Thoracic aorta (tissue), 2 donors: ENCODE measurements at regions not wholly inside any gene's neighbourhood (a gene's known extent, or its start where the extent isn't known, plus 50 kb on each side); places are given as distances from the start of the nearest gene placed in this dataset.

Experiments
- ATAC-seq: fragments of 150-250 bp; one replicate; pipeline ENCODE4 v1.8.0; 2017; ENCODE audit warnings: low read depth; ENCODE audit not compliant: insufficient number of reproducible peaks, low FRiP score
- DNase-seq: peaks from one replicate; pipeline ENCODE4 v3.0.0-alpha.2; 2020; ENCODE audit warnings: low spot score
- H3K27ac ChIP-seq, 2 donors: fragments of 200-600 bp; sonication (generic); 1 replicate in 1 of 2; 2 replicates in 1 of 2; pipeline ENCODE4 v1.5.1; 2016; ENCODE audit warnings: mild to moderate bottlenecking in 2 of 2, moderate library complexity in 2 of 2
- H3K27me3 ChIP-seq: fragments of 200-600 bp; sonication (generic); replicated peaks from 2 replicates; pipeline ENCODE4 v1.6.0; 2016; ENCODE audit warnings: mild to moderate bottlenecking; ENCODE audit not compliant: insufficient read depth
- H3K36me3 ChIP-seq: fragments of 200-600 bp; sonication (generic); one replicate; pipeline ENCODE4 v1.5.1; 2016
- H3K4me1 ChIP-seq, 2 donors: fragments of 200-600 bp; sonication (generic); 1 replicate in 1 of 2; 2 replicates in 1 of 2; pipeline versions ENCODE4 v1.5.1 to v1.6.0; 2016; ENCODE audit warnings: low read depth in 2 of 2, mild to moderate bottlenecking in 1 of 2; ENCODE audit not compliant: control insufficient read depth in 1 of 2
- H3K4me3 ChIP-seq: fragments of 200-600 bp; sonication (generic); 2 replicates; pipeline ENCODE4 v1.5.1; 2016; ENCODE audit warnings: mild to moderate bottlenecking
- H3K9me3 ChIP-seq: fragments of 200-600 bp; sonication (generic); 2 replicates; pipeline ENCODE4 v1.5.1; 2016
- TF ChIP-seq, protein P1 (sequence below): fragments of 200-600 bp; sonication (generic); IDR thresholded peaks from one replicate; pipeline ENCODE4 v1.5.1; 2019; ENCODE audit warnings: antibody characterized with exemption

DNA sequence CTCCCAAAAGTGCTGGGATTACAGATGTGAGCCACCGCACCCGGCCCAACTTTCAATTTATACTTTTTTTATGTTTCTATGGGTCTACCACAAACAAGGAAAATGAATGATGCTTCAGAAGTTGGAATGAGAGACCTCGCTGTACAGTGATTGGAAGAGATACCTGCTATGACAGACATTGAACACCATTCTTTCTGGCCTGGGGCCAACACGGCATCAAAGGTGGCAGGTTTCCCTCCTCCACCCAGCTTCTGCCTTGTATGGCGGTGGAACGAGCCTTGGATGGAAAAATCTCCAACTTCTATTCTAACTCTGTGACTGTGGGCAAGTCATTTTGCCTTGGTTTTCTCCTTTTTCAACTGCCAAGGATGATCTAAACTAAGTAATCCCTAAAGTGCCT lies 117.8 kb upstream of the FAM174B start:
- DNase-seq (no peak), ATAC-seq (no peak)
- Histone ChIP-seq H3K4me3 (no peak overlapping the region), H3K27ac (no peak overlapping the region), H3K4me1 (no peaks in the 10 kb centered on the region), H3K36me3 (no peaks in the 10 kb centered on the region), H3K9me3 (no peaks in the 10 kb centered on the region), H3K27me3 (no peaks in the 10 kb centered on the region)
- TF ChIP-seq, protein P1, sequence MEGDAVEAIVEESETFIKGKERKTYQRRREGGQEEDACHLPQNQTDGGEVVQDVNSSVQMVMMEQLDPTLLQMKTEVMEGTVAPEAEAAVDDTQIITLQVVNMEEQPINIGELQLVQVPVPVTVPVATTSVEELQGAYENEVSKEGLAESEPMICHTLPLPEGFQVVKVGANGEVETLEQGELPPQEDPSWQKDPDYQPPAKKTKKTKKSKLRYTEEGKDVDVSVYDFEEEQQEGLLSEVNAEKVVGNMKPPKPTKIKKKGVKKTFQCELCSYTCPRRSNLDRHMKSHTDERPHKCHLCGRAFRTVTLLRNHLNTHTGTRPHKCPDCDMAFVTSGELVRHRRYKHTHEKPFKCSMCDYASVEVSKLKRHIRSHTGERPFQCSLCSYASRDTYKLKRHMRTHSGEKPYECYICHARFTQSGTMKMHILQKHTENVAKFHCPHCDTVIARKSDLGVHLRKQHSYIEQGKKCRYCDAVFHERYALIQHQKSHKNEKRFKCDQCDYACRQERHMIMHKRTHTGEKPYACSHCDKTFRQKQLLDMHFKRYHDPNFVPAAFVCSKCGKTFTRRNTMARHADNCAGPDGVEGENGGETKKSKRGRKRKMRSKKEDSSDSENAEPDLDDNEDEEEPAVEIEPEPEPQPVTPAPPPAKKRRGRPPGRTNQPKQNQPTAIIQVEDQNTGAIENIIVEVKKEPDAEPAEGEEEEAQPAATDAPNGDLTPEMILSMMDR, result no peak

DNA sequence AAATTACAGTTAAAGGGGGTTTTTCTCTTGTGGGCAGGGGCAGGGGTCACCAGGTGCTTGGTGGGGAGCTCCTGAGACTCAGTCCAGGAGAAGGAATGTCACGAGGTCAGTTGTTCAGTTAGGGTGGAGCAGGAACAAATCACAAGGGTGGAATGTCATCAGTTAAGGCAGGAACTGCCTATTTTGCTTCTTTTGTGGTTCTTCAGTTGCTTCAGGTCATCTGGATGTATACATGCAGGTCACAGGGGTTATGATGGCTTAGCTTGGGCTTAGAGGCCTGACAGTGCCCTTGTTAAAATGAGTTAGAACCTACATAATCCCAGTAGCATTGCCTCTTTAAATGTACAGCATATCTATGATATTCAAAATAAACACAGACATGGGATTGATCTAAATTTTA lies 120.2 kb upstream of the CHD2 start:
- H3K4me3 ChIP-seq, result no peak overlapping the region
- no peaks in the 10 kb centered on the region for H3K36me3 ChIP-seq
- DNase-seq (no peak), ATAC-seq (no peak)
- H3K27me3 ChIP-seq, result no peaks in the 10 kb centered on the region
- H3K27ac ChIP-seq, result no peak overlapping the region
- TF ChIP-seq, protein P1, result no peak
- H3K4me1 ChIP-seq, result no peaks in the 10 kb centered on the region
- no peaks in the 10 kb centered on the region for H3K9me3 ChIP-seq

DNA sequence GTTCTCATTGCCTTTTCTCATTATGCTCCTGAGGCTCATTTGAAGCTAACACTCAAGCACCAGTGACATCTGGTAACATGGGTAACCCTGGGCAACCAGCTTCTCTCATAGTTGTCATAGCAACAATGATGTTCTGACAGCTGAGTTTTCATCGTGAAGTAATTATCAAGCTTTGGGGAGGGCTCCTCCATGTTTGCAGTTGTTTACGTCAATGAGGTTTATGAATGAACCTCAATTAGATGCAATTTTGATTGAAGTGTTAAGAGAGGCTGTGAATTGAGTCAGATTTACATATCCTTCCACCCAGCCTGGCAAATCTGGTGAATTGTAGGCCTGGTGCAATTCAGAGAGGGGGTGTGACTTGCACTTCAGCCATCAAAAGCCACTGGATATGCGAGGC lies 119.3 kb upstream of the CHD2 start:
- Histone ChIP-seq H3K9me3 (no peaks in the 10 kb centered on the region), H3K4me3 (no peak overlapping the region), H3K27ac (no peak overlapping the region), H3K36me3 (no peaks in the 10 kb centered on the region), H3K27me3 (no peaks in the 10 kb centered on the region), H3K4me1 (no peaks in the 10 kb centered on the region)
- TF ChIP-seq, protein P1, result no peak
- ATAC-seq, result no peak
- DNase-seq, result no peak

DNA sequence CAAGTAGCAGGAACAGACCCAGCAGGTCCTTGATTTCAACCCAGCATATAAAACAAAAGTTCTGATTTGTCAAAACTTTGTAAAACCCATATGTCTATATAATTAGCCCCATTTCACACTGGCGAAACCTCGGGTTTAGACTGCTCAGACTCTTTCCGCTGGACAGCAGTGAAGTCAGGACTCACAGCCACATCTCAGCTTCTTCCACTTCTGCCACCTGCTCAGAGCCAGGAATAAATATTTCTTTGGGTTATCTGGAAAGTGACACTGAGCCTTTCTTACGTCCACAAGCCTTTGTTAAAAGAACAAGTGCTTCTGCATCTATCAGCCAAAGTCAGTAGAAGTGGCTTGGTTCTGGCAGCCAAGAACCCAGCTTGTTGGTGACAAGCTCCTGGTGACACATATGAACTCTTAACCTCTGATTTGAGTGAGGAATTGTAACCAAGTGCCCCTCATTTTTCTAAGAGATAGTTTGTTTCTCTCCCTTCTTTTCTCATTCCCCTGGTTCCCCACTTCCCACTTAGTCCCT lies 118.1 kb upstream of the CHD2 start:
- TF ChIP-seq, protein P1, result no peak
- H3K4me1 ChIP-seq, result no peaks in the 10 kb centered on the region
- no peak overlapping the region for H3K4me3 ChIP-seq
- no peaks in the 10 kb centered on the region for H3K36me3 ChIP-seq
- no peak for DNase-seq
- H3K27me3 ChIP-seq, result no peaks in the 10 kb centered on the region
- H3K9me3 ChIP-seq, result no peaks in the 10 kb centered on the region
- no peak for ATAC-seq
- H3K27ac ChIP-seq, result no peak overlapping the region

DNA sequence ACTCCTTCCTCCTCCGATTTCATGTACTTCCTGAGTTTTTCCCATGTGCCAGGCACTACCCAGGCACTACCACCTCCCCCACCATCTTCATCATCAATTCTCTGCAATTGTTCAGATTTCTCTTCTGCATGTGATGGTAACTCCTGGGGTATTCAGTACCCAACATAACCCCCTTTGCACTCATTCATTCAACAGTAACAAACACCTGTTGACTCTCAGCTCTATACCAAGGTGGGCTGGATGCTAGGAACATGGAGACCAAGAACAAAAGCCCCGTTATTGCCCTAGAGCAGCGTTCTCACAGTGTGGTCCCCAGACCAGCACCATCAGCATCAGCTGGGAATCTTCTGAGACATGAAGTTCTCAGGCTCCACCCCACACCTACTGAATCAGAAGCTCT lies 113.0 kb upstream of the CHD2 start:
- no peak overlapping the region for H3K27ac ChIP-seq
- H3K36me3 ChIP-seq, result no peaks in the 10 kb centered on the region
- TF ChIP-seq, protein P1, result no peak
- H3K4me1 ChIP-seq, result no peaks in the 10 kb centered on the region
- ATAC-seq, result no peak
- no peak overlapping the region for H3K4me3 ChIP-seq
- H3K9me3 ChIP-seq, result no peaks in the 10 kb centered on the region
- H3K27me3 ChIP-seq, result no peaks in the 10 kb centered on the region
- no peak for DNase-seq
